Activated CD4-positive, alpha-beta T cell treated with anti-CD3 and anti-CD28 coated beads for 24 hours (primary cell): ENCODE measurements at regions not wholly inside any gene's neighbourhood (a gene's known extent, or its start where the extent isn't known, plus 50 kb on each side); places are given as distances from the start of the nearest gene placed in this dataset.
"Not testable (repeated sequence)": the region's sequence is repeated elsewhere in the genome, so short reads cannot be mapped to it uniquely, and the experiment has no call there.

Experiments
- DNase-seq, 2 donors: peaks; one replicate each; pipeline ENCODE4 v3.0.0-alpha.2; 2020; ENCODE audit warnings: low read depth in 2 of 2

- no peak for DNase-seq
These were observed 268.3 kb upstream of the ACTBL2 start for GRCh38 chr5:57750891-57751290.

- no peak for DNase-seq
These were observed 267.7 kb upstream of the ACTBL2 start for GRCh38 chr5:57750282-57750681.

GRCh38 chr5:57749396-57749795, 266.8 kb upstream of the ACTBL2 start:
- DNase-seq: no peak

- DNase-seq: no peak
These were observed 263.4 kb upstream of the ACTBL2 start for GRCh38 chr5:57745700-57746651.

- DNase-seq: no peak
These were observed 262.4 kb upstream of the ACTBL2 start for GRCh38 chr5:57745029-57745428.

GRCh38 chr5:57741336-57741735, 258.7 kb upstream of the ACTBL2 start:
- DNase-seq: no peak

GRCh38 chr5:57738787-57739186, 256.2 kb upstream of the ACTBL2 start:
- DNase-seq: no peak

- DNase-seq: no peak
These were observed 255.7 kb upstream of the ACTBL2 start for GRCh38 chr5:57738301-57738700.

GRCh38 chr5:57736716-57737115, 254.1 kb upstream of the ACTBL2 start:
- no peak for DNase-seq

- DNase-seq: not testable (repeated sequence)
These were observed 252.9 kb upstream of the ACTBL2 start for GRCh38 chr5:57735279-57736153.

- no peak for DNase-seq
These were observed 251.7 kb upstream of the ACTBL2 start for GRCh38 chr5:57734296-57734695.

- no peak for DNase-seq
These were observed 245.0 kb upstream of the ACTBL2 start for GRCh38 chr5:57727591-57727990.

GRCh38 chr5:57725658-57726504, 243.3 kb upstream of the ACTBL2 start:
- DNase-seq: no peak

GRCh38 chr5:57724836-57725235, 242.2 kb upstream of the ACTBL2 start:
- DNase-seq: no peak

GRCh38 chr5:57721226-57721625, 238.6 kb upstream of the ACTBL2 start:
- no peak for DNase-seq

- no peak for DNase-seq
These were observed 238.0 kb upstream of the ACTBL2 start for GRCh38 chr5:57720656-57721055.

GRCh38 chr5:57719216-57719615, 236.6 kb upstream of the ACTBL2 start:
- no peak for DNase-seq

- no peak for DNase-seq
These were observed 235.5 kb upstream of the ACTBL2 start for GRCh38 chr5:57718155-57718554.

GRCh38 chr5:57717555-57717954, 234.9 kb upstream of the ACTBL2 start:
- no peak for DNase-seq

- no peak for DNase-seq
These were observed 234.1 kb upstream of the ACTBL2 start for GRCh38 chr5:57716661-57717060.

- no peak for DNase-seq
These were observed 232.7 kb upstream of the ACTBL2 start for GRCh38 chr5:57715296-57715695.

GRCh38 chr5:57713535-57713934, 230.9 kb upstream of the ACTBL2 start:
- not testable (repeated sequence) for DNase-seq
